HG03354 (cell line): ENCODE measurements at regions not wholly inside any gene's neighbourhood (a gene's known extent, or its start where the extent isn't known, plus 50 kb on each side); places are given as distances from the start of the nearest gene placed in this dataset.

Source experiments
- ATAC-seq: cut with Tn5 transposase; IDR thresholded peaks from one replicate; pipeline ENCODE4 v1.9.1; 2021; ENCODE audit warnings: mild to moderate bottlenecking; ENCODE audit not compliant: unreplicated experiment, poor library complexity, severe bottlenecking

DNA sequence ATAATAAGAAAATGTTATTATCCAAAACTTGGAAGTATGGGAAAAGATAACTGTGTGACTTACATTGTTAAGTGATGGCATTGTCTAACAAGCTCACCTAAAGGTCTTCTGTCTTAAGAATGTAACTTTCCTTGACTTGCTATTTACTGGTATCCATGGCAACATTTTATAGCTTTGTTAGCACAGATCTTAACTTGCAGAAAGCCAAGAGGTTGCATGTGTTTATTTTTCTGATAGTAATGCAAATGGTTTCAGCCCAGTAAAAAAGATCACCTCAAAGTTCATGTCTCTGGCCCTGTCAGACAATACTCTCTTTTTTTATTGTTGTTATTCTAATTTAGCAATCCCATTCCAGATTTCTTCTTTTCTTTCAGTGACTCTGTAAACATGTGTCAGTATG is 425.3 kb downstream of the SPRY1 start:
- ATAC-seq: no peak

DNA sequence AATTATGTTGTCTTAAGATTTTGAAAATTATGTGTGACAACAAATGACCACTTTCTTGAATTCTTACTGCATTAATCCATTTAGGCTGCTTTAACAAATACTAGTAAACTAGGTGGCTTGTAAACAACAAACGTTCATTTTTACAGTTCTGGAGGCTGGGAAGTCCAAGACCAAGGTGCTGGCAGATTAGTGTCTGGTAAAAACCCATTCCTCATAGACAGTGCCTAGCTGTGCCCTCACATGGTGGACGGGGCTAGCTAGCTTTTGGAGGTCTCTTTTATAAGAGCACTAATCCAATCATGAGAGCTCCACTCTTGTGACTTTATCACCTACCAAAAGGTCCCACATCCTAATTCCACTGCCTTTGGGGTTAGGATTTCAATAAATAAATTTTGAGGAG is 425.8 kb downstream of the SPRY1 start:
- ATAC-seq: no peak

DNA sequence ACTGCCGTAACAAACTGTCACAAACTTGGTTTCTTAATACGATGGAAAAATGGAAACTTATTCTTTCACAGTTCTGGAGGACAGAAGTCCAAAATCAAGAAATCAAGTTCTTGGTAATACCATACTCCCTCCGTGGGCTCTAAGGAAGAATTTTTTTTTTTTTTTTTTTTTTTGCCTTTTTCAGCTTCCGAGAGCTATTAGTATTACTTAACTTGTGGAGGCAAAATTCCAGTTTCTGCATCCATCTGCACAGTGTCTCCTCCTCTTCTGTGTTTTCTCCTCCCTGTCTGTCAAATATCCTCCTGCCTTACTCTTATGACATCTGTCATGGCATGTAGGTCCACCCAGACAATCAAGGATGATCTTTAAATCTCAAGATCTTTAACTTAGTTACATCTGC is 426.6 kb downstream of the SPRY1 start:
- no peak for ATAC-seq

DNA sequence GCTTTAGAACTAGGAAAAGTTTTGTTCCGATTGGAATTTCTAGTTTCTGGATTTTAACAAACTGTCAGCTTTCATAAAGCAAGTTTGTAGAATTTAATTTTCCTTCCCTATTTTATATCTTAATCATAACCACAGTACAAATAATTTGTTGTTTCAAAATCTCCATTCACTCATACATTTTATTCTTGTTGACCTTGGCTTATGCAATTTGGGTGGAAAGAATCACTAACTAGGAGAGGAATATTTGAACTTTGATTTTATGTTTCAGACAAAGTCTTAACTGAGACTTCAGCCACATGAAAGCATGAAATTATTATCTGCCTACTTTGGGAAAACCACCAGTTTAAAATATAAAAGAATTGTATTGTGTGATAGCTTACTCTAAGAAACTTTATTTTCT is 427.9 kb downstream of the SPRY1 start:
- ATAC-seq: no peak

DNA sequence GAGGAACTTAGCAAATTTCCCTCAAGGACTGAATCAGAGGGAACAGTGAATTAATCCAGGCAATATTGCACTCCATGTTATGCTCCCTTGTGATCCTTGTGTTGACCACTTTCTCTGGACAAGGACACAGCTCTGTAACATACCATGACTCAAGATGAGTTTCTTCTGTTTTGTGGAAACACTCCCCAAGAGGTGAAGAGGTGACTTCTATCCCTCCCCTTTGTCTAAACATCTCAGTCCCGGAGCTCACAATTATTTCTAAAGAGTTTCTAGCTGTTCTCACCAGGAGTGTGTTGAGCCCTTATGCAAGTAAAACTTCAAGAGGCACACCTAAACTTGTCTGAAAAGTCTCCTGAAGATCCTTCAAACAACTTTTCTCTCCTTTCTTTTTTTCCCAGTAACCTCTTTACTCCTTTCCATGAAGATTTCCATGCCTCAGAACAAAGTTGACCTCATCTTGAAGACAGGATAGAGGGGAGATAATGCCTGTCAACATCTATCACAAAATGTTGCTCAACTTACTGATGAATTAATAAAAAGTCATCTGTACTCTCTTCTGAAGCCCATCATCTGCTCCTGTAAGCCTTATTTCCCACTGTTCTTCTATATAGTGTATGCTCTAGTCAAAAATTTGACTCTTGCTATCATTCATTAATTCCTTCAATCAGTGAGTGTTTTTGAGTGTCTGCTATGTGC is 429.1 kb downstream of the SPRY1 start:
- ATAC-seq: no peak

DNA sequence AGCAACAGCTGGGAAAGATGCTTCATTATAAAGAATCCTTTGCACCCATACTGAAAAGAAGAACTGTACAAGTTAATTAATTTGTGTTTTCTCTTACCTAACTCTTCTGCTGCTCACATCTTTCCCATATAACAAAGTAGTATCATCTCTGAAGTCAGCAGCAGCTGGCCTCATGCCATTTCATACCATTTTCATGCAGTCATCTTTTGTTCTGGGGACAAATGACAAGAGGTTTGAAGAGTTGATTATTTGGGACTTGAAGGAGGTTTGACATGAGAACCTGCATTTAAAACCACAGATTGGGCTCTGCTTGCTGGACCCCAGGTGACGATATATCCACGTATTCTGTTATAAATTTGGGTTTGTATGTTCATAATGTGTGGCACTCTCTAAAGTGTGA is 430.3 kb downstream of the SPRY1 start:
- ATAC-seq: no peak

DNA sequence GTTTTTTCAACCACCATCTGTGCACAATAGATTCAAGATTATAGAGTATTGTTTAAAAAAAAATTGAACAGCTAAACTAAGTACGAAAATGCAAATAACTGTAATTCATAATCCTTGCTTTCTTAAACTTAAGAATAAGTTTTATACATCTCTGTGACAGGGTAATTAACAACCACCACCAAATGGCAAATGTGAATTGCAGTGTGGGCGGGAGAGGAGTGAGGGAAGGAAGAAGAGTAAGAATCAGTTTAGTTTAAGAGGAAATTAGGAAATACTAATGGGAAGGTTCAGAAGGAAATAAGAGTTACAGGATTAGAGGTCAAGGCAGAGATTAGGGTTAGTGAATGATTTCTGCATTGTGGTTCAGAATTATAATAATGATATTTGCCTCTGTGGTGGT is 430.9 kb downstream of the SPRY1 start:
- no peak for ATAC-seq

DNA sequence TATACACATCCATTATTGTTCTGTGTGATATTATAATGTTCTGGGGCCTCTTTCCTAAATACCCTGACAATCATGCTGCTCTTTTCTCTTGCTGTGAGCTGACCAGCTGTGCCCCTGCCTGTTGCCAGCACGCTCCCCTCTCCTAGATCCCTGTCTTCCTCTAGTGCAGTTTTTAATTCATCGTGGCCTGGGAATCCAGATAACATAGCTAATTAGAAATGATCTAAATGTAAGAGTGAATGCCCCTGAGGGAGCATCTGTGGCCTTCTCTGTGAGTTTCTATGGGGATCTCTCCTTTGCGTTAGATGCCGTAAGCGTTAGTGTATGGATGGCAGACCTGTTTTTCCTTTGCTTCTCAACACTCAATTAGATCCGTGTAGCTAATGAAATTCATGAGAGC is 434.3 kb downstream of the SPRY1 start:
- ATAC-seq: no peak

DNA sequence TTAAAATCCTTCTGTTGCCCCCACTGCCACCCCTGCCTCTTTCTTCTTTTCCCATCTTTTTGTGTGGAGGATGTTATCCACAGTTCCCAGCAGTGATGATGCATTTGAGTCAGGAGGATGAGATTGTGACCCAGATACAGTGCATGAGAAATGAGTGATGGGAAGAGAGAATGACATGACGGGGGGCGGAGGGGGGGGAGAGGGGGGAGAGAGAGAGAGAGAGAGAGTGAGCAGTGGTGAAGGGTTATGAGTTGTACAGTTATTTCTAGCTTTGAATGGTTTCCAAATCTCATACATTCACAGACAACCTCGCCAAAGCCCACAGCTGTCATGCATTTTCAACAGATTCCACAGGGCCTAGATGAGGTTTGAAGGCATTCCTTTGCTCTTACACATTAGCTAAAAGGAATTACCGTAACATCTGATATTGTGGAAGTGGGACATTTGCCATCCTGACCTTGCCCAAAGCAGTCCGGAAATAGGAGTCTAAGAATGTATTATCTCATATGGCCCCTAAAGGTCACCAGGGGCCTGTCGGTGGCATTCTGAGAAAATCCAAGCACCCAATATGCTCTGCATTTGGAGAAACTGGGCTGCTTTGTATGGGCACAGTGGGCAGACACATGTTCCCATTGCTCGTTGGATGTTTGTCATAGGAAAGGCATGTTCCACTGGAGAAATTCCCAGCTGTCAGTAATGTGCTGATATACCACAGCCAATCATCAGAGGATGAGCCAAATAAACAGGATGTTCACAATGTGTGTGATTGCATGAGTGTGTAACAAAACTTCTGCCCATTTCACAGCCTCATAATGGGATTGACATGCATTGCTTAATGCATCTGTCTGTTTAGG is 435.8 kb downstream of the SPRY1 start:
- ATAC-seq: no peak

DNA sequence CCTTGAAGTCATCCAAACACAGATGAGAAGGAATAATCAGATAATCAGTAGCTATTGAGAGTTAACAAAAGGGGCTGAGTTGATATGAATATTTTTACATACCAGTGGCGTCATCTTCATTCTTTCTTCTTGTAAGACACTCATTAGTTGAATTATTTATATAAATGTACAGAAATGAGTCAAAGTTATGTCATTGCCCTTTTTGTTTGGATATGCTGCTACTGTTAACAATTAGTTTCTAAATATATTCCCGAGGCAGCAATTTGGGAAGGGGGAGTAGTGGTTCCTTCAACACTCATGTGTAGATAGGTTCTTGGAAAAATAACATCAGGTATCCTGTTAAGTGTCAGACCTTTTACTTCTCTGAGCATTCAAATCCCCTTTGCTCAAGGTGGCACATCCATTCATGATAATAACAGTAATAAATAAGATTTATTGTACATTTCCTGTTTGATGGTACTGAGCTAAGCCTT is 436.6 kb downstream of the SPRY1 start:
- ATAC-seq: no peak

DNA sequence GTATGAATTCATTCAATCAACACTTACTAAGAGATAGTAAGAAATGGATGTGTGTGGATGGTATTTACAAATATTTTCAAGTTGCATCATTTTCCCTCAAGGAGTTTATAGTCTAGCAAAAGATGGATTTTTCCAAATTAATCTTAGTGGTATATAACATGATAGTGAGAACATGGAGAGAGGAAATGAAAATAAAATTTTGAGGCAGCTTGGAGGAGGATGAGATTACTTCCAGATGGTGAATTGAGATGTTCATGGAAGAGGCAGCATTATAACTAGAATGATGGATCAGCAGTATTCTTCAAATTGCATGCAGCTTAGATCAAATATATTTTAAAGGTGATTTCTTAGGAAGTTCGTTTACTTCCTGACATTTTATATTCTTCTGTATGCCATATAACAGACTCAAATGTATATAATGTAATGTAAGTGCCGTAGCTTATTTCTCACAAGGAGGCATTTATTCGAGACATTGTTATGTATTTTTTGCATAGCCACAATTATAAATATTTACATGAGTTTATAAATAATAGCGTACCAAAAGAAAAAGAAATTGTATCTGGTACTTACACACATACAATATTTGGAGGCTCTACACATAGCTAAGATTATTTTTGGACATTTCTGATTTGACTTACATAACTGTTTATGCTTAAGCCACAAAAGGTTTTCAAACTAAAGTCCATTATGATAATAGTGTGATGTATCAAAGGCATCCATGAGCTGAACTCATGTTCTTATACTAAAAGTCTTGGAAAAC is 439.4 kb downstream of the SPRY1 start:
- no peak for ATAC-seq

DNA sequence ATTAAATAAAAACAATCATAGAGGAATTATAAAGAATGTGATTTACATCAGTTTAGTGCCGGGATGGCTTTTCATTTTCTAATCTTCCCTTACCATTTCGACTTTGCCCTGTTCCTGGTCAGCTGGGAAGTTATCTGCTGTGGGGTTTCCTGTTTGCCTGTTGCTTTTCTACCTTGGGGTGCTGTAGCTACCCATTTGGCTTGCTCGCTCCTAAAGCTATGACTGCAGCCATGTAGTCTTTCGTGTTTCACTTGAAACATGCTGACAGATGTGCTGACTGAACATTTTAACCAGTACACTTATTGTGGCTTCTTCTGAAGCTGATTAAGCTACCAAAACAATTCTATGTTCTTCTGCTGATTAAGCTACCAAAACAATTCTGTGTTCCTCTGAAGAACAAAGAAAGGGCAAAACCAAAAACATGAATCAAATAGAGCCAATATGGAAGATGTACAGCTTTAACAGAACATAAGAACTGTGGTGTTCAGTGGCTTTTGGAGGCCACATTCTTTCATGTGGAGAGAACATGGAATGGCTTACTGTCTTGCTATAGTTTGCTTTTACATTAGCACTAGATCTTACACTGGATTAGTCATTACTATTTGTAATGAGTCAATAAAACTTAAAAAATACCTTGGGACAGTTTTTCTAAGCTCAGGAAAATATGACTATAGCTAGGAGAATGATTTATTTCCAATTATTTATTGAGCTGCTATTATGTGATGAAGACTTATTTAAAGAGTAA is 440.4 kb downstream of the SPRY1 start:
- no peak for ATAC-seq

DNA sequence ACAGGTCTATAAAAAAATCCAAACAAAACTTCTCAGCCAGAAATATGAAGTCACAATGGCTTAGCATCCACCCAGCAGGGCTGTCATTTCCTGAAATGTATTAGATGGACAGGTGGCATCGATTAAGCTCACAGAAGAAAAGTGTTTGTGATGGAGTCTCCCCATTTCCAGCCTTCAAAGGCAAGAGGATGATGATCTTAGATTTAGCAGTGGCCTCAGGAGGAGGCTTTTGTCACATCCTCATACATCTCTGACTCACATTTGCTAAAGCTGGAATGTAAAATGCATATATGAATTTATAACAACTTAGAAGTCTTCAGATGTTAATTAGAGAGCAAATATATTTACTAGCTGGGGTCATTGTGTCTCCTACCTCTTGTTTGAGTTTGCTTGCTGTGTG is 441.9 kb downstream of the SPRY1 start:
- no peak for ATAC-seq

DNA sequence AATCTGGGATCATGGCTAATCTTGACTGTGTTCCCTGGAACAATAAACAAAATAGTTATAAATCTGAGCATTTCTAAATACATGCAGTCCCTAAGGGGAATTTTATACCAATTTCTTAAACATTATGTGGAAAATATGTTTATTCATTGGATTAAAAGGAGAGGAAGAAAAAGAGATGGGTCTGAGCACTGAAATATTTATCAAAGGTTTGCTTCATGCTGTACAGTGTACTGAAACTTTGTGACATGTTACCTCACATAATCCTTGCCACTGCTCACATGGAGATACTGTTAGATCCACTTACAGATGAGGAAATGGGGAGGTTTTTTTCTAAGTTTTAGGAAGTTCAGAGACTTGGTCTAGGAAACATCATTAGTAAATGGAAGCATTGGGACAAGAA is 443.6 kb downstream of the SPRY1 start:
- no peak for ATAC-seq

DNA sequence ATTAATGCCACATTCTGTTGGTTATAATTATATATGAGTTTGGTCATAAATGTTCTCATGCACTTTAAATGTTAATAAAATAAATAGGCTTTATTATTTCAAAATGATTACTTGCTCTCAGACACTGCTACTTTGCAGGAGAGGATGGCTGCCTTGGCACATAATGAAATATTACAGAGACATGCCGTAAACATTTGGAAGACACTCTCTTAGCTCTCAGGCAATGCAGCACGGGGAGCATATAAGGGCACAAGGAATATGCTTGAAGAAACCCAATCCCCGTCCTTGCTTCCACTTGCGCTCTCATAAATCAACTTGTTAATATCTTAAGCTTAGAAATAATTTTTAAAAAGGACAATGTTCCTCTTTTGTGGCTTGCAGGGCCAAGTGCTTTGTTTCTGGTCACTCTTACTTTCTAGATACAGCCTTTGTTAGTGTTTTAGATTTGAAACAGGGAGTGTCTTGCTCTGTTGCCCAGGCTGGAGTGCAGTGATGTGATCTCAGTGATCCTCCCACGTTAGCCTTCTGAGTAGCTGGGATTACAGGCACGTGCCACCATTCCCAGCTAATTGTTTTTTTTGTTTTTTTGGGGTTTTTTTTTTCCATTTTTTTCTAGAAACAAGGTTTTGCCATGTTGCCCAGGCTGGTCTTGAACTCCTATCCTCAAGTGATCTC is 445.0 kb downstream of the SPRY1 start:
- no peak for ATAC-seq

DNA sequence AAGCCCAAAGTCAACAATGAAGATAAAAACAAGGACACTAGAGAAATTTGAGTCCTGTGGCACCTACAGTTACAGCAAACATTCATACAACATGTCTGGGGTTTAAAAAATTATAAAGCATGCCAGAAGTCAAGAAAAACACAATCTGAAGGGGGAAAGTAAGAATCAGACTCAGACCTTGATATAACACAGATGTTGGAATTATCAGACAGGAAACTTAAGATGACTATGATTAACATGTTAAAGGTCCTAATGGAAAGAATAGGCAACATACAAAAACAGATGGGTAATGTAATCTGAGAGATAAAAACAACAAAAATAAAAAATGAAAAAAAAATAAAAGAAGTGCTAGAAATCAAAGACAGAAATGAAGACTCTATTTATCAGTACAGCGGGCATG is 446.5 kb downstream of the SPRY1 start:
- no peak for ATAC-seq

DNA sequence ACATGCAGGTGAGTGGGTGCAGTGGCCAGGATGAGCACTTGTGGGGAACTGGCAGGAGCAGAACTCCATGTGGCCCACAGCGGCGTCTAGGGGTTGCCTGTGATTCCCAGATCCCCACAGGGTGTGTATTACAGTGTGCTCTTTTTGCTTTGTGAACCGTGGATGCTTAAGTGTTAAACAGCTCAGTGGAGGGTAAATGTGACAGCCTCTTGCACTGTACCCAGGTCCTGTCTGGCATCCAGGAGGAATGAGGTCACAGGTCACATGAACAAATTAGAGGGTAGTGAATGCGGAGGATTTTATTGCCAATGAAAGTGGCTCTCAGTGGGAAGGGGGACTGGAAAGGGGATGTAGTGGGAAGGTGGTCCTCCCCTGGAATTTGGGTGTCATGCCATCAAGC is 447.8 kb downstream of the SPRY1 start:
- ATAC-seq: no peak

DNA sequence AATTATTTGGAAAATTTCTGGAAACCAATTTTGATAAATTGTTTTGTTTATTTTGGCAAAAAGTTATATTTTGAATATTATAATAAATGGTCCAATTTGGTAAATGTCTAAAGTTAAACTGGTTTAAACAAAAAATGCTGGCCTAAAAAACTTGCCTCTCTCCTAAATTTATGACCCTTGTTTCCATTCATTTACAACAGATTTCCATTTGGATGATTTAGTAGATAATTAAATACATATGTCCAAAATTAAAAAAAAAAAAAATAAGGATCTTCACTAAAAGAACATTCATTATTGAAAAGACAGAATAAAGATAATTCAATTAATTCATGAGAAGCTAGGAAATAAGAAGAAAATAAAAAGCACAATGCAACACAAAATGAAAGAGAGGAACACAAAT is 449.5 kb downstream of the SPRY1 start:
- no peak for ATAC-seq

DNA sequence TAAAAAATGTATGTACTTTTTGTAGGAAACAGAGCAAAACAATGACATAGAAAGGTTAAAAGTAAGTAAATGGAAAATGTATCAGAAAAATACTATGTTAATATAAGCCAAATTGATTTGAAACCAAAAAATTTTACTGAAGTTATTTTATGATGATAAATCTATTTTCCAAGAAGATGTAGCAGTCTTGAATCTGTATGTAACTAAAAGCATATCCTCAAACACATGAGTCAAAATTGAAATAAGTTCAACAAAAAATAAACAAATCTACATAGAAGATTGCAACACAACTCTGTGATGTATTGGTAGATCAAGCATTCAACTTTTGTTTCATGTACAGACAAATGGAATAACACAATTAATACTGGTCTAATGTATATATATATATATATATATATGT is 450.0 kb downstream of the SPRY1 start:
- ATAC-seq: no peak
